Upper lobe of right lung (tissue), 1 donor: ENCODE measurements at regions not wholly inside any gene's neighbourhood (a gene's known extent, or its start where the extent isn't known, plus 50 kb on each side); places are given as distances from the start of the nearest gene placed in this dataset.

ENCODE experiments used
- ATAC-seq: fragments of 200-7000 bp; cut with Tn5 transposase; one replicate; pipeline ENCODE4 v1.9.1; 2020; ENCODE audit warnings: mild to moderate bottlenecking, moderate library complexity
- DNase-seq: peaks from one replicate; pipeline ENCODE4 v3.0.0-alpha.2; 2020
- H3K27ac ChIP-seq: fragments of 200-600 bp; one replicate; pipeline ENCODE4 v1.8.0; 2022
- H3K27me3 ChIP-seq: fragments of 200-600 bp; one replicate; pipeline ENCODE4 v1.8.0; 2022; ENCODE audit warnings: mild to moderate bottlenecking
- H3K36me3 ChIP-seq: fragments of 200-600 bp; one replicate; pipeline ENCODE4 v1.8.0; 2022
- H3K4me1 ChIP-seq: fragments of 200-600 bp; one replicate; pipeline ENCODE4 v1.8.0; 2022
- H3K4me3 ChIP-seq: fragments of 200-600 bp; one replicate; pipeline ENCODE4 v1.8.0; 2022; ENCODE audit warnings: mild to moderate bottlenecking
- H3K9me3 ChIP-seq: fragments of 200-600 bp; one replicate; pipeline ENCODE4 v1.8.0; 2022
- intact Hi-C: fragments of 100-400 bp; cut with DNase I; formaldehyde crosslinking; loops from one replicate; pipeline ENCODE4 v1.11.0; 2022
- TF ChIP-seq, protein P1 (sequence below): fragments of 200-600 bp; IDR thresholded peaks from one replicate; pipeline ENCODE4 v1.8.0; 2022; ENCODE audit warnings: antibody characterized with exemption
- donor health status: DM: no; HTN: yes; CAD: no; lungs with severe emphysema.

DNA sequence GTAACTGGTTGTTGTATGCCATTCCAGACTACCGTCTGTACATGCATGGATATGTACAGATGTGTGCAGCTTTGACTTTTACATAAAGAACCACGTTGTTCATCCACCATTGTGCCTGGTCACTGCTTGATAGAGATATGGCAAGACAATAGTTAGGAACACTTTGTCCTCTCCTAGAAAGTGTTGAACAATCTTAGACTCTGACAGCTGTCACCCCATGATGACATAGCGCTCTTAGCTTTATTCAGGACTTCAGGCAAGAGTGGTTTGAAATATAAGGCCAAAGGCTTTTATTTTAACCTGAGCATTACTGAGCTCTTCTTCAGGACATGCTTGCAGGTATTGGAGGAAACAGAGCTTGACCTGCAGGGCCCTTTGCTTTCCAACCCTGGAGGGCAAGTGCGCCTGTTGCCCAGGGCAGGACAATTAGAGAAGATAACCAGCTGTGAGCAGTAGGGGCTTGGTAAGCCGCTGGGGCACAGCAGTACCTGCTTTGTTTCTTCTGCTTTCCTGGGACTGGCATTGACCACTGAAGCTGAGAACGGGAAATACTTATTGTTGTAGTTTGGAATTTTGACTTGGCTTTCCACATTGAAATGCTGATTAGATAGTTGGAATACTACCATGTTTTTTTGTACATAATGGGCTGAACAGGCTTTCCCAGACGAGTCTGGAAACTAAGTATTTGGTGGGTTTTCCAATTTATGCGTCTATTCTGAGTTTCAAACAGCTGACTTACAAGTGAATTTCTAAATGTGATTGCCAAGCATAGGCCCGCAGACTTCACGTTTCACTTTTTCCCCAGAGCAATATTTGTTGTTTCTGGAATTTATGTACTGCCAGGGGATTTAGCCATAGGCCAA, 51.1 kb downstream of the GARRE1 start:
- peaks cover 25% of the 10 kb centered on the region for H3K4me1 ChIP-seq
- ATAC-seq (no peak), DNase-seq (no peak)
- H3K27ac ChIP-seq, result no peak overlapping the region
- no peaks in the 10 kb centered on the region for H3K9me3 ChIP-seq
- H3K27me3 ChIP-seq, result no peaks in the 10 kb centered on the region
- H3K4me3 ChIP-seq, result no peak overlapping the region
- H3K36me3 ChIP-seq, result peaks cover 16% of the 10 kb centered on the region
- intact Hi-C loops, result no loop called here
- TF ChIP-seq, protein P1, sequence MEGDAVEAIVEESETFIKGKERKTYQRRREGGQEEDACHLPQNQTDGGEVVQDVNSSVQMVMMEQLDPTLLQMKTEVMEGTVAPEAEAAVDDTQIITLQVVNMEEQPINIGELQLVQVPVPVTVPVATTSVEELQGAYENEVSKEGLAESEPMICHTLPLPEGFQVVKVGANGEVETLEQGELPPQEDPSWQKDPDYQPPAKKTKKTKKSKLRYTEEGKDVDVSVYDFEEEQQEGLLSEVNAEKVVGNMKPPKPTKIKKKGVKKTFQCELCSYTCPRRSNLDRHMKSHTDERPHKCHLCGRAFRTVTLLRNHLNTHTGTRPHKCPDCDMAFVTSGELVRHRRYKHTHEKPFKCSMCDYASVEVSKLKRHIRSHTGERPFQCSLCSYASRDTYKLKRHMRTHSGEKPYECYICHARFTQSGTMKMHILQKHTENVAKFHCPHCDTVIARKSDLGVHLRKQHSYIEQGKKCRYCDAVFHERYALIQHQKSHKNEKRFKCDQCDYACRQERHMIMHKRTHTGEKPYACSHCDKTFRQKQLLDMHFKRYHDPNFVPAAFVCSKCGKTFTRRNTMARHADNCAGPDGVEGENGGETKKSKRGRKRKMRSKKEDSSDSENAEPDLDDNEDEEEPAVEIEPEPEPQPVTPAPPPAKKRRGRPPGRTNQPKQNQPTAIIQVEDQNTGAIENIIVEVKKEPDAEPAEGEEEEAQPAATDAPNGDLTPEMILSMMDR, result no peak

DNA sequence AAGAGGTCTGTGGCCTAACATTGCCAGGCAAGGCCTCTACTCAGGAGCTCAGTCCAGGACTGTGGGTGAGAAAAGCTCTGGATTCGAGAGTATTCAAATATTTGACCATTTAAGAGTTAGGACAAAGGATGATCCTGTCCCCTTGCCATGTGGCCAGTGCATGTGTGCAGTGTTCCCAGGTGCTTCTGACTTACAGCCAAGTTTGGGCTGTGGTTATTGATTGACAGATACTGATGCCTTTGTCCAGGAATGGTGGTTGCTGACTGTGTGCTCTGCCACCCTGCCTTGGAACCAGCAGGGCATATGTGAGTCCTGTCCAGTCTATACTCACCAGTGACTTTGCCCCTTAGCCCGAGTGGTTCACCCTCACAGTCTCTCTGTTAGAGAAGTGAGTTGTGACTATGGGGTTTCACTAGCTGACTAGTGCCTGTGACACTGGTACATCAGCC, 51.9 kb downstream of the GARRE1 start:
- no peaks in the 10 kb centered on the region for H3K9me3 ChIP-seq
- H3K4me3 ChIP-seq, result no peak overlapping the region
- intact Hi-C loops, result no loop called here
- H3K4me1 ChIP-seq, result peaks cover 25% of the 10 kb centered on the region
- peaks cover 8% of the 10 kb centered on the region for H3K36me3 ChIP-seq
- TF ChIP-seq, protein P1, result no peak
- peak overlapping the region; percentile 8 for H3K27ac ChIP-seq
- no peak for DNase-seq
- no peaks in the 10 kb centered on the region for H3K27me3 ChIP-seq
- peak; percentile 39 for ATAC-seq

DNA sequence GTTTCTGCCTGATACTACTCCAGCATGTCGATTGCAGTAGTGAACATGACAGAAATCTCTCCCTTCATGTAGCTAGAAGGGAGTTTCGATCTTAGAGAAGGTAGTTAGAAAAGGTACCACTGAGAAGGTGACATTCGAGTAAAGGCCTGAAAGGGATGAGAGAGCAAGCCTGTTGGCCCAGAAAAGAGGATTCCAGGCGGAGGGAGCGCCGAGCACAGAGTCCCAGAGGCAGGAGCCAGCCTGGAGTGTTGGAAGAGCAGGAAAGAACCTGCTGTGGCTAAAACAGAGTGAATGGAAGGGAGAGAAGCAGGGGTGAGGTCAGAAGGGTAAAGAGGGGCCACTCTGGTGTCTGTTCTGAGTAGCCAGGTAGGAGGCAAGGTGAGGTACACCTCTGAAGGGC, 52.5 kb downstream of the GARRE1 start:
- H3K4me1 ChIP-seq, result peaks cover 25% of the 10 kb centered on the region
- peaks cover 3% of the 10 kb centered on the region for H3K36me3 ChIP-seq
- H3K27me3 ChIP-seq, result no peaks in the 10 kb centered on the region
- TF ChIP-seq, protein P1, result no peak
- no peak overlapping the region for H3K4me3 ChIP-seq
- H3K27ac ChIP-seq, result no peak overlapping the region
- DNase-seq, result no peak
- ATAC-seq, result no peak
- no peaks in the 10 kb centered on the region for H3K9me3 ChIP-seq
- intact Hi-C loops, result no loop called here

DNA sequence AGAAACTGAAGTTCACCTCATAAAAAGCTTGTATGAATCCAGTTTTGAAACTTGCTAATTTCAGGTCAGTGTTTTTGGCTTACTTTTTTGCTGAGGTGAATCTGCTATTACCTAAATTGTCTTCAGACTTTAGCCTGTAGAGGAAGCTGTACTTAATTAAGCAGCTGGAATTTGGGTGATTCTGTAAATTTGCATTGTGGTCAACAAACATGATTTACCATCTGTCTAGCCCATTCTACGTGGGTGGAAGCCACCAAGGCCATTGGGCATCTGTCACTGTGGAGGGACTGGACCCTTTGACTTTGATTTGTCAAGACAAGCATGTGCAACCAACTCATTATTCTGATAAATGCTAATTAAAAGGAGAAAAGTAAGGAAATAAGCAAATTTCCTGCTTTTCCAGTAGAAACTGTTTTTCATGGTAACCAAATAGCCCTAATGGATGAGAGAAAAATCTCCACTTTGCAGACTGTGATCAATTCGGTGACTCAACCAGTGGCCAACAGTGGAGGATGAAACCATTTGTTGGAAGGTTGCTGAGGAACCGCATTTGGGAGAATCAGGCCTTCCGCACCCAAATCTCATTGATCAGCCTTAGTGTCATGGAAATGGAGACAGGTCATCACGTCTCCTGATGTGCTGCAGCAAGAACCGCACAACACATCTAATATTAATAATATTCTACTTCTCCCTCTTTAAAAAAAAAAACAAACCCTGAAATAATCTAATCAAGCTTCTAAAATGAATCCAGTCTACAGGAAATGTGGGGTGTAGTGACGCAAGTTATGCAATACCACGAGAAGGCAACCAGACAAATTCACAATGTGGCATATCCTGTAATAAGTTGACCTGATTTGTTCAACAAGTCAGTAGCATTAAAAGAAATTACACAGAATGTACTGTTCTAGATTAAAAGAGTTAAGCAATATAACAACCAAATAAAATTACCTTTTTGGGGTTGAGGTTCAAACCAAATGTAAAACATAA, 54.3 kb downstream of the GARRE1 start:
- Histone ChIP-seq H3K4me1 (peaks cover 25% of the 10 kb centered on the region), H3K27me3 (no peaks in the 10 kb centered on the region), H3K27ac (no peak overlapping the region), H3K4me3 (no peak overlapping the region), H3K36me3 (no peaks in the 10 kb centered on the region), H3K9me3 (no peaks in the 10 kb centered on the region)
- TF ChIP-seq, protein P1, result no peak
- ATAC-seq, result no peak
- intact Hi-C loops, result no loop called here
- no peak for DNase-seq

DNA sequence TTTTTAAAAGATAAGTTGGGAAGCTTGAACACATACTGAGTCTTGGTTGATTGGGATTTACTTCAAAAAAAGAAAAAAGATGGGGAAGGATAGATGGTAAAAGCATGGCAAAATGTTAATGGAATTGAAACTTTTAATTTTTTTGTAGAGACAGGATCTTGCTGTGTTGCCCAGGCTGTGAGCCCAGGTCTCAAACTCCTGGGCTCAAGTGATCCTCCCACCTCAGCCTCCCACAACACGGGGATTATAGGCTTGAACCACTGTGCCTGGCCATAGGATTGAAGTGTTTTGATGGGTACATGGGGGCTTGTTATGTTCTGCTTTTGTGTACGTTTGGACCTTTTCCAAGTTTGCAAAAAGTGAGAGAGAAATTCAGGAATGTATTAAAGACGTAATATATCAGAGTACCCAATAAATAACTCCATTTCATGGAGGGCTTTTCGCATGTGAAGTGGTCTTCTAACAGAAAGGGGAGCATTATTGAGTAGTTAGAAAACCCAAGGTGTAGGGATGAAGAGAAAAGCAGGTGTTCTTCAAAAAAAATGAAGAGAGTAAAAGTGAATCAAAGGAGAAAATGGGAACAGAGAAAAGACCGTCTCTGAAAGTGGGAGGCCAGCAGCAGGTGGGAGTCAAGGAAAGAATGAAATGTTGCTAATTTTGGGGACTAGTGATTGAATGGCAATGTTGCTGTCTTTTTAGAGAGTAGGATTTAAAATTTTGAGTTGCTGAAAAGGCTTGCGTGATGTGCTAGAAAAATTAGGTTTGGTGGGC, 55.2 kb downstream of the GARRE1 start:
- ATAC-seq (no peak), DNase-seq (no peak)
- peaks cover 25% of the 10 kb centered on the region for H3K4me1 ChIP-seq
- no peak overlapping the region for H3K4me3 ChIP-seq
- no peaks in the 10 kb centered on the region for H3K9me3 ChIP-seq
- TF ChIP-seq, protein P1, result no peak
- intact Hi-C loops, result no loop called here
- H3K27ac ChIP-seq, result no peak overlapping the region
- no peaks in the 10 kb centered on the region for H3K27me3 ChIP-seq
- no peaks in the 10 kb centered on the region for H3K36me3 ChIP-seq
